Activated CD8-positive, alpha-beta T cell treated with anti-CD3 and anti-CD28 coated beads for 36 hours (primary cell): ENCODE measurements at regions not wholly inside any gene's neighbourhood (a gene's known extent, or its start where the extent isn't known, plus 50 kb on each side); places are given as distances from the start of the nearest gene placed in this dataset.
A peak's percentile ranks its signal among the peaks of the same experiment; 100 is the strongest.

Experiments used
- ATAC-seq: fragments of 200-7000 bp; cut with Tn5 transposase; one replicate; pipeline ENCODE4 v1.10.0; 2021; ENCODE audit warnings: mild to moderate bottlenecking, moderate library complexity
- CTCF ChIA-PET: fragments of 350-600 bp; sonication (Branson Sonifier 250); formaldehyde crosslinking; loops from one replicate; lab custom pipeline; 2021; ENCODE audit warnings: antibody characterized with exemption; lab: Charles Lee
- POLR2A ChIA-PET: fragments of 350-600 bp; sonication (Branson Sonifier 250); formaldehyde crosslinking; loops from one replicate; lab custom pipeline; 2021; ENCODE audit warnings: antibody characterized with exemption; lab: Charles Lee
- DNase-seq: peaks from one replicate; pipeline ENCODE4 v3.0.0-alpha.2; 2020
- H3K27ac Mint-ChIP-seq: one replicate; pipeline ENCODE4 v1.8.0; 2021; ENCODE audit warnings: mild to moderate bottlenecking, mixed read lengths
- H3K27me3 Mint-ChIP-seq: one replicate; pipeline ENCODE4 v1.8.0; 2021; ENCODE audit warnings: mixed read lengths
- H3K36me3 Mint-ChIP-seq: one replicate; pipeline ENCODE4 v1.8.0; 2021; ENCODE audit warnings: low read depth, mixed read lengths
- H3K4me1 Mint-ChIP-seq: one replicate; pipeline ENCODE4 v1.8.0; 2021; ENCODE audit warnings: low read depth, mixed read lengths
- H3K4me3 Mint-ChIP-seq: one replicate; pipeline ENCODE4 v1.8.0; 2021; ENCODE audit warnings: mild to moderate bottlenecking, moderate library complexity, mixed read lengths
- H3K9me3 Mint-ChIP-seq: one replicate; pipeline ENCODE4 v1.8.0; 2021; ENCODE audit warnings: mixed read lengths
- CTCF ChIP-seq: fragments of 200-600 bp; IDR thresholded peaks from one replicate; pipeline ENCODE4 v1.8.0; 2022; ENCODE audit warnings: antibody characterized with exemption, mild to moderate bottlenecking
- intact Hi-C: fragments of 100-400 bp; cut with micrococcal nuclease; formaldehyde crosslinking; loops from one replicate; pipeline ENCODE4 v1.10.0; 2022

- Mint-ChIP-seq H3K4me3 (no peak overlapping the region), H3K27ac (no peak overlapping the region), H3K9me3 (no peaks in the 10 kb centered on the region), H3K36me3 (no peaks in the 10 kb centered on the region), H3K27me3 (peaks cover 11% of the 10 kb centered on the region), H3K4me1 (peaks cover 2% of the 10 kb centered on the region)
- no peak for TF ChIP-seq CTCF
- ChIA-PET POLR2A (interaction anchor here (0.6 to 0.7 kb wide), 2 partner anchors 9 to 10 kb away, joined by 3 read pairs; no protein-coding TSS in a partner anchor), CTCF (no interaction called here)
- no peak for DNase-seq
- intact Hi-C loops = no loop called here
- ATAC-seq = no peak
These were observed 51.8 kb upstream of the FOXE1 start for GRCh38 chr9:97801180-97801579.

GRCh38 chr9:97802276-97802675 is 50.8 kb upstream of the FOXE1 start:
- TF ChIP-seq CTCF = no peak
- DNase-seq = no peak
- CTCF ChIA-PET = interaction anchor here (0.8 to 1.5 kb wide), 2 partner anchors 11 to 91 kb away, joined by 3 to 4 read pairs; no protein-coding TSS in a partner anchor
- ATAC-seq = no peak
- POLR2A ChIA-PET = no interaction called here
- no peak overlapping the region for H3K27ac Mint-ChIP-seq
- no peaks in the 10 kb centered on the region for H3K36me3 Mint-ChIP-seq
- peak overlapping the region; percentile 71 for H3K4me3 Mint-ChIP-seq
- intact Hi-C loops = no loop called here
- H3K9me3 Mint-ChIP-seq = no peaks in the 10 kb centered on the region
- peaks cover 14% of the 10 kb centered on the region for H3K27me3 Mint-ChIP-seq
- peaks cover 2% of the 10 kb centered on the region for H3K4me1 Mint-ChIP-seq

GRCh38 chr9:97803167-97804058 is 49.6 kb upstream of the FOXE1 start:
- Mint-ChIP-seq H3K4me1 (peaks cover 2% of the 10 kb centered on the region), H3K27ac (peak overlapping the region; percentile 73), H3K36me3 (no peaks in the 10 kb centered on the region), H3K27me3 (peaks cover 18% of the 10 kb centered on the region), H3K4me3 (peak overlapping the region; percentile 71), H3K9me3 (no peaks in the 10 kb centered on the region)
- TF ChIP-seq CTCF = peak; percentile 29
- intact Hi-C loops = no loop called here
- ATAC-seq = peak; percentile 95
- peak; percentile 80 for DNase-seq
- CTCF ChIA-PET = interaction anchor here (0.8 to 1.5 kb wide), 5 partner anchors 10 to 98 kb away, joined by 3 to 4 read pairs (median 3); no protein-coding TSS in a partner anchor
- POLR2A ChIA-PET = interaction anchor here (0.7 to 1.2 kb wide), 3 partner anchors 21 to 119 kb away, joined by 3 to 5 read pairs (median 4); partner anchors contain the start of gene TRMO
